A673 (cell line): ENCODE measurements at regions not wholly inside any gene's neighbourhood (a gene's known extent, or its start where the extent isn't known, plus 50 kb on each side); places are given as distances from the start of the nearest gene placed in this dataset.

Source experiments
- BruUV-seq: library from RNA; stranded (reverse); fragments of 400-500 nt; replicated peaks from 2 replicates; lab custom pipeline; 2021; lab: Mats Ljungman, UMichigan
- CTCF ChIA-PET: fragments of 300-600 bp; sonication (Branson Sonifier 250); formaldehyde crosslinking; loops from one replicate; lab custom pipeline; 2022; ENCODE audit warnings: antibody characterized with exemption; lab: Charles Lee
- POLR2A ChIA-PET: fragments of 300-600 bp; sonication (Branson Sonifier 250); formaldehyde crosslinking; loops from one replicate; lab custom pipeline; 2022; ENCODE audit warnings: antibody characterized with exemption; ENCODE audit not compliant: low non-redundant PET; lab: Charles Lee
- DNase-seq: peaks from one replicate; pipeline ENCODE4 v3.0.0-alpha.2; 2015; ENCODE audit warnings: low spot score
- H3K27ac ChIP-seq: fragments of 200-600 bp; sonication (generic); 2 replicates; pipeline ENCODE4 v1.5.1; 2016; ENCODE audit warnings: mixed run types, low read depth, mild to moderate bottlenecking, mixed read lengths, antibody characterized with exemption, low read length; ENCODE audit not compliant: poor library complexity, severe bottlenecking
- H3K27me3 ChIP-seq: fragments of 200-600 bp; sonication (generic); replicated peaks from 2 replicates; pipeline ENCODE4 v1.6.1; 2017; ENCODE audit warnings: mixed run types, low read depth, mild to moderate bottlenecking, mixed read lengths, antibody characterized with exemption, low read length; ENCODE audit not compliant: insufficient read depth, poor library complexity
- H3K36me3 ChIP-seq: fragments of 200-600 bp; sonication (generic); 2 replicates; pipeline ENCODE4 v1.6.1; 2016; ENCODE audit warnings: mixed run types, mild to moderate bottlenecking, mixed read lengths, antibody characterized with exemption, low read length; ENCODE audit not compliant: insufficient read depth, poor library complexity, severe bottlenecking
- H3K4me1 ChIP-seq: fragments of 200-600 bp; sonication (generic); 2 replicates; pipeline ENCODE4 v1.6.1; 2017; ENCODE audit warnings: mixed run types, mild to moderate bottlenecking, mixed read lengths, antibody characterized with exemption, low read length; ENCODE audit not compliant: insufficient read depth, poor library complexity, severe bottlenecking
- H3K4me3 ChIP-seq: fragments of 200-600 bp; sonication (generic); 2 replicates; pipeline ENCODE4 v1.5.1; 2016; ENCODE audit warnings: low read depth, mixed run types, mild to moderate bottlenecking, mixed read lengths, low read length; ENCODE audit not compliant: poor library complexity, severe bottlenecking
- H3K9me3 ChIP-seq: fragments of 200-600 bp; sonication (generic); 2 replicates; pipeline ENCODE4 v1.6.1; 2016; ENCODE audit warnings: mixed run types, low read depth, mild to moderate bottlenecking, mixed read lengths, antibody characterized with exemption, low read length; ENCODE audit not compliant: poor library complexity, severe bottlenecking
- CTCF ChIP-seq: fragments of 300-800, 200-600 bp; sonication (generic); conservative IDR thresholded peaks from 2 replicates; pipeline ENCODE4 v1.5.1; 2017; ENCODE audit warnings: low read depth, mild to moderate bottlenecking, antibody characterized with exemption, low read length, moderate library complexity, mixed read lengths
- EZH2 ChIP-seq: fragments of 200-600 bp; sonication (generic); IDR thresholded peaks from 2 replicates; pipeline ENCODE4 v1.6.1; 2017; ENCODE audit warnings: borderline replicate concordance, low read depth, mild to moderate bottlenecking, mixed read lengths, antibody characterized with exemption, low read length; ENCODE audit not compliant: poor library complexity, severe bottlenecking
- intact Hi-C: fragments of 100-400 bp; cut with micrococcal nuclease; formaldehyde crosslinking; loops from one replicate; pipeline ENCODE4 v1.10.0; 2022; ENCODE audit not compliant: unreplicated experiment

- Histone ChIP-seq H3K27me3 (no peaks in the 10 kb centered on the region), H3K4me3 (no peak overlapping the region), H3K9me3 (no peaks in the 10 kb centered on the region), H3K27ac (no peak overlapping the region), H3K4me1 (no peaks in the 10 kb centered on the region), H3K36me3 (no peaks in the 10 kb centered on the region)
- no TSS peak for BruUV-seq
- DNase-seq: no peak
- intact Hi-C loops: no loop called here
- TF ChIP-seq CTCF (no peak), EZH2 (no peak)
- ChIA-PET CTCF (no interaction called here), POLR2A (no interaction called here)
Measured at GRCh38 chr2:58686776-58687175, 445.7 kb upstream of the FANCL start.

DNA sequence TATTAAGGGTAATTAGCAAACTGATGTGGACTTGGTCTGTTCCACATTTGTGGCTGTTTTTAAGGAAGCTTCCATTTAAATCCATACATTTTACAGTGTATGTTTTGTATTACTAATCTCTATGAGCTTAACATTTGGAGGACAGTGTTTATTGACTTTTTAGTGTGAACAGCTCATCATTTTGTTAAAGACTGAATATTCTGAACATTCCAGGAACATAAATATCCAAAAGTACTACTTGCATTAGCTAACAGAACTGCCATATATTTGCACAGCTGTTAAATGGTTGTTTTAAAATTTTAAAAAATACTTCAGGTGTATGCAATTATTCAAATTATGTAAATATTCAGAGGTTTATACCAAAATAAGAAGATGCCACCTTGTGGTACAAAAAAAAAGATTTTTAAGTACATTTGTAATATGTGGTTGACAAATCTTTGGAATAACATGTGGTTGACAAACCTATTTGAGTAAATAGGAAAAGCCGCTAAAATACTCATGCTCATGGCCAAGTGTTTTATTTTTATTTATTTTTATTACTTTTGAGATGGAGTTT lies 439.7 kb upstream of the FANCL start:
- TF ChIP-seq CTCF (peak; percentile 35; the same call in 1 of the 2 replicates), EZH2 (no peak)
- Histone ChIP-seq H3K9me3 (no peaks in the 10 kb centered on the region), H3K4me3 (no peak overlapping the region), H3K36me3 (no peaks in the 10 kb centered on the region), H3K27ac (no peak overlapping the region), H3K27me3 (no peaks in the 10 kb centered on the region), H3K4me1 (no peaks in the 10 kb centered on the region)
- no TSS peak for BruUV-seq
- POLR2A ChIA-PET: interaction anchor here (0.5 kb wide), 1 partner anchor 703 kb away, joined by 12 read pairs; no protein-coding TSS in a partner anchor
- intact Hi-C loops: loop anchor here (2.0 to 5.0 kb wide), 3 partner anchors 110 to 774 kb away; no protein-coding TSS in a partner anchor
- peak; percentile 4 for DNase-seq
- CTCF ChIA-PET: interaction anchor here (0.6 to 1.5 kb wide), 3 partner anchors 109 to 233 kb away, joined by 4 to 7 read pairs (median 6); no protein-coding TSS in a partner anchor

- Histone ChIP-seq H3K4me3 (no peak overlapping the region), H3K9me3 (no peaks in the 10 kb centered on the region), H3K36me3 (no peaks in the 10 kb centered on the region), H3K27me3 (no peaks in the 10 kb centered on the region), H3K27ac (no peak overlapping the region), H3K4me1 (no peaks in the 10 kb centered on the region)
- intact Hi-C loops: no loop called here
- TF ChIP-seq EZH2 (no peak), CTCF (no peak)
- POLR2A ChIA-PET: no interaction called here
- BruUV-seq: no TSS peak
- DNase-seq: no peak
- CTCF ChIA-PET: no interaction called here
Measured at GRCh38 chr2:58677748-58678147, 436.6 kb upstream of the FANCL start.
